ENCODE measurements at regions not wholly inside any gene's neighbourhood (a gene's known extent, or its start where the extent isn't known, plus 50 kb on each side); places are given as distances from the start of the nearest gene placed in this dataset.
"Not testable (repeated sequence)": the region's sequence is repeated elsewhere in the genome, so short reads cannot be mapped to it uniquely, and the experiment has no call there.

DNA sequence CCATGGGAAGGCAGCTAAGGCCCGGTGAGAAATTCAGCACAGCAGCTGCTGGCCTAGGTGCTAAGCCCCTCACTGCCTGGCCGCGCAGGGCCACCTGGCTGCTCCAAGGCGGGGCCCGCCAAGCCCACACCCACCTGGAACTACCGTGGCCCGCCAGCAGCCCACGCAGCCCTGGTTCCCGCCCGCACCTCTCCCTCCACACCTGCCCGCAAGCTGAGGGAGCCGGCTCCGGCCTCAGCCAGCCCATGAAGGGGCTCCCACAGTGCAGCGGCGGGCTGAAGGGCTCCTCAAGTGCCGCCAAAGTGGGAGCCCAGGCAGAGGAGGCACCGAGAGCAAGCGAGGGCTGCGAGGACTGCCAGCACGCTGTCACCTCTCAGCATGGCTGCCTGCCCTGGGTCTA is 146.9 kb upstream of the APOOL start:
- CTCF ChIA-PET, POLR2A ChIA-PET: not testable (repeated sequence)

DNA sequence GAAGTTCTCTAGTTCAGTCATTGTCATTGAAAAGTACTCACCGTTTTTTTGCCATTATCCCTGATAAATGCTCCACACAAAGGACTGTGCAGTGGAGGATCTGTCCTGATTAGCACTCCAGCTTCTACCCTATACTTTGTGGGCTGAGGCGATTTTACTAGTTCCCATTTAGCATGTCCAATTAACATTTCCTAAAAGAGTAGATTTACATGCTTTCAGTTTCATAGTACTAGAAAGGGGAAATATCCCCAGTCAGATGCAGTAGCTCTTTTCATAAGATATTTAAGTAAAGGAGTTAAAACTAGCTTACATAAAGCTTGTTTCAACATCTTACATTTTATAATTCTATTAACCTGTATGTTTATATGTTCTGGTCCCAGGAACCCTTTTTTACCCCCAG is 144.9 kb upstream of the APOOL start:
- CTCF ChIA-PET, POLR2A ChIA-PET: not testable (repeated sequence)

DNA sequence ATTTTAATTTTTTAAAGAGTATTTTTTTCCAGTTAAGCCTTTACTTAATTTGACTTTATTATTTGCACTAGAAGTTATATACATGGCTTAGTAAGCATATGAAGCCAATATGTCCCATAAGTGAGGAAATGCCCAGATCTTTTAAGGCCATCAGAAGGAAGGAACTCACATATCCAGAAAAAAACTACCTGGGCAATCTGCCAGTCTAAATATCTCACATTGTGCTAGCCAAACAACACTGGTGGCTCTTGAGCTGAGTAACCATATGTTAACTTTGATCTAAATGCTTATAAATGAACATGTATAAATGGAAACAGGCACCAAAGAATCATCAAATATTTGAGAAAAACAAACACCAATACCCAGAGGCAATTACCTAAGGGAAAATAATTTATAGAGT is 138.6 kb upstream of the APOOL start:
- ChIA-PET CTCF (no interaction called here), POLR2A (no interaction called here)

DNA sequence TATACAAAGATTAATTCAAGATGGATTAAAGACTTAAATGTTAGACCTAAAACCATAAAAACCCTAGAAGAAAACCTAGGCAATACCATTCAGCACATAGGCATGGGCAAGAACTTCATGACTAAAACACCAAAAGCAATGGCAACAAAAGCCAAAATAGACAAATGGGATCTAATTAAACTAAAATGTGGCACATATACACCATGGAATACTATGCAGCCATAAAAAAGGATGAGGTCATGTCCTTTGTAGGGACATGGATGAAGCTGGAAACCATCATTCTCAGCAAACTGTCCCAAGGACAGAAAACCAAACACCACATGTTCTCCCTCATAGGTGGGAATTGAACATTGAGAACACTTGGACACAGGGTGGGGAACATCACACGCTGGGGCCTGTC is 133.4 kb upstream of the APOOL start:
- POLR2A ChIA-PET, result not testable (repeated sequence)

DNA sequence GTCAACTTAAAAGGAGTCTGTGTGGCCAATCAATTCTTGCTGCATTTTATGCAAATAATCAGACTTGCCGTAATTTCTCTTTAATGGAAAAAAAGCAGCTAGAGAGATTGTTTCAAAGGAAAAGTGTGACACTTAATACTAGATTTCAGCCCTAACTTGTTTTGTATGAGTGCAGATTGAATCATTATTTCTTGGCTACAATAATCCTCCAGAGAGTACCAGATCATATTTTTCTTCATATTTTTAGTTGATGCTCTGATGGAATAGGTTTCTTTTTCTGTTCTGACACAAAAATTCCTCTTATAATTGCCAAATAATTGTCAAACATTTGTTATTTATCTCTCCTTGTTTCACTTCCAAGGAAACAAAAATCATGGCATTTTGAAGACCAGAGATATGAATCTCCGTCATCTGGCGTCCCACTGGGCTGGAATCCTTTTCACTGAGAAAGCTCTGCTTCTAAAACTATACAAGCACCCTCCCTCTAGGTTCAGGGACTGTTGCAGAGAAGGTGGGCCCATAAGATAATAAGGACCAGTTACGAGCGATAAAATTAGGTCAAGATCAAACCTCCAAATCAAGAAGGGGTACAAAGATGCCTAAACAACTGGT is 131.4 kb upstream of the APOOL start:
- POLR2A ChIA-PET, CTCF ChIA-PET: not testable (repeated sequence)

More for the DNA sequence above, 133.4 kb upstream of the APOOL start:
- CTCF ChIA-PET, result not testable (repeated sequence)

DNA sequence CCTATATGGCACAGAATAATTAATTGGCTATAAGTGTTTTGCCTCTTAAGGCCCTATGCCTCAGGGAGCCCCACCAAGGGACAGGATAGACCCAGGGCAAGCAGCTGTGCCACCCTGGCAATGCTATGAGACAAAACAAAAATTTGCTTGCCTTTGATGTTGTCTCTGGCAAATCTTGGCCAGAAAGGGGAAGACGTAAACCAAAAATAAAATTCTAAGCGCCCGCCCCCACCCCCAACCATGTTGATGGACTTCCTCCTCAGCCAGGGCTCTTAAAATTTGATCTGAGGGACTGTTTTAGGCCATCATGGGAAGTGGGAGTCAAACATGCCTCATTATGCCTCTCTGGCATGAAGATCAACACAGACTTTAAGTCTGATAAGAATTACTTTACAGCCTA is 130.5 kb upstream of the APOOL start:
- ChIA-PET CTCF (no interaction called here), POLR2A (no interaction called here)

DNA sequence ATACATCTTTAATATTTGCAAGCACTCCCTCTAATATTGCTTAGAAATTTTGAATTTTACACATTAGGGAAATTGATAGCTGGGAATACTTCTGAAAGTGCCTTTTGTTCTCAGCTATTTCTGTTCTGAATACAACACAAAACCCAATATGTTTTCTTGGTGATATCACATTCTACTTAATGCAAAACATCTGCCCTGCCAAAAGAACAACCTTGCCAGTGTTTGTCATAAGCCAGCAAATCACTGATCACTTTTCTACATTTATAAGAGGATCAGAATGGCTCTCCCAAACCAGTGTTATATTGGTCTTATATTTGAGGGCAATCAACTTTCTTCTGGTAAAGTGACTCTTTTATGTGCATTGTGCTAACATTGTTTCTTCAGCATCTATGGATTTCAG is 126.8 kb upstream of the APOOL start:
- POLR2A ChIA-PET, result no interaction called here
- CTCF ChIA-PET, result no interaction called here

DNA sequence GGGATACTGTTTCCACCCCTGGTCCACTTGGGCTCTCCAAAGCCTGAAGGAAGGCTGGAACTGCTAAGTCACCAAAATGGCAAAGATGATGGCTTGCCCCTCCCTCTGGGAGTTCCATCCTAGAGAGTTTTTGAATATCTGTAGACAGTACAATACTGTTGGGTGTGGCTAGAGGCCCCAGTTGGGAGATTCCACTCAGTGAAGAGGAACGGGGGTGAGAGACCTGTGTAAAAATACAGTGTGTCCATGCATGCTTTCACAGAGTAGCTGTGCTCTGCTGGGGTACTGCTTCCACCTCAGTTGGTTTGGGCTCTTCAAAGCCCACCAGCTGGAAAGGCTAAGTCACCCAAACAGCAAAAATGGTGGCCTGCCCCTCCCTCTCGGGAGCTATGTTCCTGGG is 109.8 kb upstream of the APOOL start:
- POLR2A ChIA-PET, result no interaction called here

DNA sequence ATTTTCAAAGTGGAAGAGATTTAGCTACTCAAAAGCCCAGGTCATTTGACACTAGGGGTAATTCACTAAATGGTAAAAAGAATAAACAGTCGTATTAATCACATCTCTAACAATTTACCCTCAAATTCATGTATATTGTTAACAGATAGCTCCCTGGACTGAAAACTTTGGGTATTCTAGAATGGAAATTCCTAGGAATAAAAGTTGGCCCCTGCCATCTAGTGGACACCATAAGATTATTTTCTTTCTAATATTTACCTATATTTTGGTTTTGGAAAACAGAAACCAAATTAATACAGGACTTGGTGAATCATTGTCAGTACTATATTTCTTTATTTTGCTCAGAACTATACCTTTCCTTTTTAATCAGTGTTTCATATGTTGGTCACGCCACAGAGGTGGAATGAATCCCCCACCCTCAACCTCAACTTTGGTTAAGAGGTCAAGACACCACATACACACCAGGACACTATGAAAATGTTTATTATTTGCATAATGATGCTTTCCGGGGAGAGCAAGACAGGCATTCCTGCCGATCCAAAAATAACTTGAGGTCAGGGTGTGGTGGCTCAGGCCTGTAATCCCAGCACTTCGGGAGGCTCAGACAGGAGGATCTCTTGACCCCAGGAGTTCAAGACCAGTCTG is 96.2 kb upstream of the APOOL start:
- CTCF ChIA-PET, result no interaction called here
- POLR2A ChIA-PET, result no interaction called here

More for the DNA sequence above, 109.8 kb upstream of the APOOL start:
- CTCF ChIA-PET, result no interaction called here

DNA sequence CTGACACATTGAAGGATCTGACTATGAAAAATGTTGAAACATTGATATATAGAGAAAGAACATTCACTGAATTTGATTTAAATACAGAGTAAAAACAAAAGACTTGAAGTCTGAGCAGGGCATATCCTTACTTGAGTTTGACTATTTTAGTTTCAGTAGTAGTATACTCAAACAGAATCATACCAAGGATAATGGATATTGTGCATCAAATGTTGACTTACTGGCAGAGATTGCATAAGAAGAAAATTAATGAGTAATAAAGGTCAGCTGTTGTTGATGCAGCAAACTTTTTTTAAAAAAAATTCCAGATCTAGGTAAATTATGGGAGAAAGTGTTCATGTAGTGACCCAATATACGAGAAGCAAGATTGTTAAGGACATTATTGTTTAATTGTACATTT is 94.5 kb upstream of the APOOL start:
- ChIA-PET CTCF (no interaction called here), POLR2A (no interaction called here)

DNA sequence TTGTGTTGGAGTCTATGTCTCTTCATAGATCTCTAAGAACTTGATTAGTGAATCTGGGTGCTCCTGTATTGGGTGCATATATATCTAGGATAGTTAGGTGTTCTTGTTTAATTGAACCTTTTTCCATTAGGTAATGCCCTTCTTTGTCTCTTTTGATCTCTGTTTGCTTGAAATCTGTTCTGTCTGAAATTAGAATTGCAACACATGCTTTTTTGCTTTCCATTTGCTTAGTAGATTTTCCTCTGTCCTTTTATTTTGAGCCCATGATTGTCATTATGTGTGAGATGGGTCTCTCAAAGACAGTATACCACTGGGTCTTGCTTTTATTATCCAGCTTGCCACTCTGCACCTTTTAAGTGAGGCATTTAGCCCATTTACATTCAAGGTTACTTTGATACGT is 79.1 kb upstream of the APOOL start:
- ChIA-PET POLR2A (no interaction called here), CTCF (no interaction called here)

DNA sequence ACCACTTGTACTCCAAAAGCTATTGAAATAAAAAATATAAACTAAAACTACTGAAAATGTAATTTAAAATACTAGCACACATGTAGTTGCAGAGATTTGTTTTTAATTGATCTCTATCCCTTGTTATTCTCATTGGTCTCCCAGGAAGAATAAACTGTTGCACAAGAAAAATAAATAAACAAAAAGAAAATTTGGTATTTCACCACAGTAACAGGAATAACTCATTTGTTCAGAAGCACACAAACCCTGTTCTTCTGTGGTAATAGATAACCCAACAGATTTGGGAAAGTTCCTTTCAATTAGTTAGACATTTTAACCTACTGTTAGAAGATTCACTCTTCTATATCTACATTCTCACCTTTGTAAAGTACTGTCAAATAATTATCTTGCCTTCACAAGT is 70.9 kb upstream of the APOOL start:
- POLR2A ChIA-PET, result no interaction called here
- CTCF ChIA-PET, result no interaction called here

DNA sequence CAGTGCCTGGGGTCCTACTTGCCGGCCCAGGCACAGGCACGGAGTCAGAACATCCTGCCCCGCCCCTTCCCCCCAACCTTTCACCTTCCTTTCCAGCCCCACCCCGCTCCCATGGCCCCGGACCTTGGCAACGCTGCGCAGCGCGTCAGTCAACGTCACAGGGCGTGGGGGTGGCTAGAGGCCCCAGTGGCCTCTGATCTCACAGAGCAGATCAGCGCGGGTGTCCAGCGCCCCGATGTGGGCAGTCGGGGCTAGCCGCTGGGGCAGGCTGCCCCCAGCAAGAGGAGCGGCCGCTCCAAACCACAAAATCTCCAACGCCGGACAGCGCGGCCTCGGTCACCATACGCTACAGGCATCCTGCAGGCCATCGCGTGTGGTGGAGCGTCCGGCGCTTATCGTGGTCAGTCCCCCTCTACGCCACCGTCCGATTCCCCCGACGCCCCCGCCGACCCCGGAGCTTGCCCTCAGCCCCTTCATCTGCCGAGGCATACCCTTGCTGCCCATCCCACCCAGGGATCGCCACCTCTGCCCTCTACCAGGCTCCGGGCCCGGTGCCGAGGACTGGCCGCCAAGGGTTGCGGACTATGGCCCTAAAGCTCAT is 69.6 kb upstream of the APOOL start:
- POLR2A ChIA-PET, result no interaction called here

More for the DNA sequence above, 69.6 kb upstream of the APOOL start:
- CTCF ChIA-PET, result no interaction called here
